CD4-positive, alpha-beta T cell (primary cell): ENCODE measurements at regions not wholly inside any gene's neighbourhood (a gene's known extent, or its start where the extent isn't known, plus 50 kb on each side); places are given as distances from the start of the nearest gene placed in this dataset.

ENCODE experiments used
- ATAC-seq: fragments of 200-7000 bp; cut with Tn5 transposase; one replicate; pipeline ENCODE4 v1.10.0; 2022; ENCODE audit warnings: mild to moderate bottlenecking; ENCODE audit not compliant: poor library complexity
- CTCF ChIA-PET: fragments of 350-600 bp; sonication (Branson Sonifier 250); formaldehyde crosslinking; loops from one replicate; lab custom pipeline; 2021; ENCODE audit warnings: antibody characterized with exemption, inconsistent platforms; lab: Charles Lee
- POLR2A ChIA-PET: fragments of 350-600 bp; sonication (Branson Sonifier 250); formaldehyde crosslinking; loops from one replicate; lab custom pipeline; 2021; ENCODE audit warnings: antibody characterized with exemption, inconsistent platforms; lab: Charles Lee
- DNase-seq, 14 experiments: peaks; one replicate each; pipeline ENCODE4 v3.0.0-alpha.2; 2013 to 2020; ENCODE audit warnings: mixed read lengths in 2 of 14
- H3K27ac ChIP-seq, 2 donors: one replicate each; pipeline versions ENCODE4 v1.5.1 to v1.7.0; 2013; ENCODE audit warnings: low read length in 2 of 2, low read depth in 1 of 2, mild to moderate bottlenecking in 1 of 2
- H3K27me3 ChIP-seq, 2 experiments: 1 replicate in 1 of 2; 2 replicates in 1 of 2; pipeline versions ENCODE4 v1.6.1 to v1.7.0; 2013; ENCODE audit warnings: low read length in 2 of 2, control low read depth in 1 of 2, mild to moderate bottlenecking in 1 of 2, moderate library complexity in 1 of 2; ENCODE audit not compliant: insufficient read depth in 2 of 2, control insufficient read depth in 1 of 2
- H3K36me3 ChIP-seq: one replicate; pipeline ENCODE4 v1.6.1; 2013; ENCODE audit warnings: low read length, control low read depth; ENCODE audit not compliant: insufficient read depth
- H3K4me1 ChIP-seq: one replicate; pipeline ENCODE4 v1.6.1; 2013; ENCODE audit warnings: low read length, control low read depth; ENCODE audit not compliant: insufficient read depth
- H3K4me3 ChIP-seq: one replicate; pipeline ENCODE4 v1.5.1; 2013; ENCODE audit warnings: mild to moderate bottlenecking, low read length, moderate library complexity
- H3K9me3 ChIP-seq, 2 experiments: 1 replicate in 1 of 2; 2 replicates in 1 of 2; pipeline versions ENCODE4 v1.6.1 to v1.7.0; 2013; ENCODE audit warnings: low read length in 2 of 2, mild to moderate bottlenecking in 2 of 2, control low read depth in 1 of 2, moderate library complexity in 1 of 2; ENCODE audit not compliant: control insufficient read depth in 1 of 2, insufficient read depth in 1 of 2
- H3K27ac Mint-ChIP-seq: one replicate; pipeline ENCODE4 v1.8.0; 2020; ENCODE audit warnings: mixed read lengths
- H3K27me3 Mint-ChIP-seq: one replicate; pipeline ENCODE4 v1.8.0; 2021; ENCODE audit warnings: mixed read lengths
- H3K36me3 Mint-ChIP-seq: one replicate; pipeline ENCODE4 v1.8.0; 2021; ENCODE audit warnings: low read depth, mixed read lengths
- H3K4me1 Mint-ChIP-seq: one replicate; pipeline ENCODE4 v1.8.0; 2021; ENCODE audit warnings: low read depth, mixed read lengths
- H3K4me3 Mint-ChIP-seq: one replicate; pipeline ENCODE4 v1.8.0; 2020; ENCODE audit warnings: mild to moderate bottlenecking, mixed read lengths
- H3K9me3 Mint-ChIP-seq: one replicate; pipeline ENCODE4 v1.8.0; 2020; ENCODE audit warnings: mixed read lengths
- CTCF ChIP-seq: fragments of 200-600 bp; IDR thresholded peaks from one replicate; pipeline ENCODE4 v1.8.0; 2022; ENCODE audit warnings: antibody characterized with exemption, mild to moderate bottlenecking
- intact Hi-C, 2 experiments: fragments of 100-400 bp; cut with DNase I in 1 of 2; cut with micrococcal nuclease in 1 of 2; formaldehyde crosslinking; loops; one replicate each; pipeline versions ENCODE4 v1.15.1 to v1.9.0; 2023 to 2025; cut with DNase I, micrococcal nuclease

GRCh38 chr7:153188630-153189029 lies 429.1 kb downstream of the ACTR3B start:
- Mint-ChIP-seq H3K27me3 (no peaks in the 10 kb centered on the region), H3K36me3 (no peaks in the 10 kb centered on the region), H3K4me1 (no peaks in the 10 kb centered on the region), H3K9me3 (peaks cover 3% of the 10 kb centered on the region), H3K27ac (no peak overlapping the region), H3K4me3 (no peak overlapping the region)
- POLR2A ChIA-PET = no interaction called here
- Histone ChIP-seq H3K4me3 (no peak overlapping the region), H3K36me3 (no peaks in the 10 kb centered on the region), H3K27me3 (no peaks in the 10 kb centered on the region), H3K4me1 (no peaks in the 10 kb centered on the region), H3K9me3 (peaks cover 0 to 22% of the 10 kb centered on the region in 2 experiments), H3K27ac (no peak overlapping the region)
- DNase-seq (no peak), ATAC-seq (no peak)
- intact Hi-C loops = no loop called here
- TF ChIP-seq CTCF = no peak
- CTCF ChIA-PET = no interaction called here

- H3K27me3 Mint-ChIP-seq = no peaks in the 10 kb centered on the region
- H3K27ac ChIP-seq = no peak overlapping the region
- no peaks in the 10 kb centered on the region for H3K27me3 ChIP-seq
- CTCF ChIA-PET = no interaction called here
- intact Hi-C loops = no loop called here
- H3K27ac Mint-ChIP-seq = no peak overlapping the region
- TF ChIP-seq CTCF = no peak
- ATAC-seq (no peak), DNase-seq (no peak)
- H3K9me3 Mint-ChIP-seq = no peaks in the 10 kb centered on the region
- H3K4me1 ChIP-seq = no peaks in the 10 kb centered on the region
- H3K36me3 ChIP-seq = no peaks in the 10 kb centered on the region
- no peaks in the 10 kb centered on the region for H3K36me3 Mint-ChIP-seq
- H3K4me3 ChIP-seq = no peak overlapping the region
- peaks cover 0 to 15% of the 10 kb centered on the region in 2 experiments for H3K9me3 ChIP-seq
- H3K4me3 Mint-ChIP-seq = no peak overlapping the region
- no peaks in the 10 kb centered on the region for H3K4me1 Mint-ChIP-seq
- POLR2A ChIA-PET = no interaction called here
Measured at GRCh38 chr7:153190452-153190851, 430.9 kb downstream of the ACTR3B start.

- CTCF ChIA-PET = no interaction called here
- no peaks in the 10 kb centered on the region for H3K27me3 Mint-ChIP-seq
- no peak overlapping the region for H3K27ac Mint-ChIP-seq
- no peak overlapping the region for H3K4me3 Mint-ChIP-seq
- Histone ChIP-seq H3K4me3 (no peak overlapping the region), H3K36me3 (no peaks in the 10 kb centered on the region), H3K27ac (no peak overlapping the region), H3K9me3 (peaks cover 0 to 10% of the 10 kb centered on the region in 2 experiments), H3K27me3 (no peaks in the 10 kb centered on the region), H3K4me1 (no peaks in the 10 kb centered on the region)
- no peak for DNase-seq
- intact Hi-C loops = no loop called here
- H3K4me1 Mint-ChIP-seq = no peaks in the 10 kb centered on the region
- H3K36me3 Mint-ChIP-seq = no peaks in the 10 kb centered on the region
- no peak for ATAC-seq
- peaks cover 1% of the 10 kb centered on the region for H3K9me3 Mint-ChIP-seq
- TF ChIP-seq CTCF = no peak
- POLR2A ChIA-PET = no interaction called here
Measured at GRCh38 chr7:153190986-153191385, 431.4 kb downstream of the ACTR3B start.
